Tibial nerve (tissue), 4 donors: ENCODE measurements at regions not wholly inside any gene's neighbourhood (a gene's known extent, or its start where the extent isn't known, plus 50 kb on each side); places are given as distances from the start of the nearest gene placed in this dataset.

Experiments used
- CTCF ChIP-seq, 5 experiments: fragments of 200-600 bp in 3 of 5; fragments of 450-650 bp in 2 of 5; sonication (generic) in 3 of 5; IDR thresholded peaks; one replicate each; pipeline ENCODE4 v1.5.1; 2016 to 2019; ENCODE audit warnings: antibody characterized with exemption in 5 of 5, mild to moderate bottlenecking in 3 of 5, moderate library complexity in 2 of 5
- EP300 ChIP-seq, 2 donors: sonication (generic); formaldehyde crosslinking; IDR thresholded peaks; one replicate each; pipeline ENCODE4 v1.6.1; 2017; ENCODE audit warnings: antibody characterized with exemption in 2 of 2, mild to moderate bottlenecking in 1 of 2
- POLR2A ChIP-seq, 2 donors: fragments of 450-650 bp; IDR thresholded peaks; one replicate each; pipeline ENCODE4 v1.6.1; 2017; ENCODE audit warnings: antibody characterized with exemption in 2 of 2, mild to moderate bottlenecking in 2 of 2, moderate library complexity in 2 of 2

GRCh38 chr14:31955936-31956579, 121.0 kb upstream of the ARHGAP5 start:
- no peak for TF ChIP-seq POLR2A (IDR thresholded peaks at IDR 0.05)
- no peak for TF ChIP-seq CTCF (IDR thresholded peaks at IDR 0.05)
- no peak for TF ChIP-seq EP300 (IDR thresholded peaks at IDR 0.05)
